CD14-positive monocyte (primary cell): ENCODE measurements at regions not wholly inside any gene's neighbourhood (a gene's known extent, or its start where the extent isn't known, plus 50 kb on each side); places are given as distances from the start of the nearest gene placed in this dataset.

ENCODE experiments used
- DNase-seq, 3 donors: peaks; one replicate each; pipeline ENCODE4 v3.0.0-alpha.2; 2011 to 2022
- H2AFZ ChIP-seq: 2 replicates; pipeline ENCODE4 v1.6.0; 2012; ENCODE audit warnings: mild to moderate bottlenecking, low read depth, low read length, inconsistent platforms; ENCODE audit not compliant: insufficient read depth, poor library complexity, severe bottlenecking
- H3K27ac ChIP-seq, 2 donors: 1 replicate in 1 of 2; 2 replicates in 1 of 2; pipeline ENCODE4 v1.5.1; 2012 to 2013; ENCODE audit warnings: low read length in 2 of 2, control low read depth in 1 of 2, inconsistent platforms in 1 of 2, low read depth in 1 of 2, mild to moderate bottlenecking in 1 of 2
- H3K27me3 ChIP-seq, 2 donors: one replicate each; pipeline versions ENCODE4 v1.6.0 to v1.6.1; 2011 to 2013; ENCODE audit warnings: low read length in 2 of 2; ENCODE audit not compliant: control insufficient read depth in 2 of 2, insufficient read depth in 2 of 2
- H3K36me3 ChIP-seq, 2 donors: replicated peaks in 1 of 2; 1 replicate in 1 of 2; 2 replicates in 1 of 2; pipeline versions ENCODE4 v1.5.1 to v1.6.1; 2012 to 2013; ENCODE audit warnings: low read length in 2 of 2, control low read depth in 1 of 2, inconsistent platforms in 1 of 2, mild to moderate bottlenecking in 1 of 2; ENCODE audit not compliant: insufficient read depth in 2 of 2, control insufficient read depth in 1 of 2
- H3K4me1 ChIP-seq, 2 donors: 1 replicate in 1 of 2; 2 replicates in 1 of 2; pipeline versions ENCODE4 v1.5.1 to v1.6.1; 2012 to 2013; ENCODE audit warnings: low read length in 2 of 2, control low read depth in 1 of 2, inconsistent platforms in 1 of 2, mild to moderate bottlenecking in 1 of 2, moderate library complexity in 1 of 2; ENCODE audit not compliant: insufficient read depth in 2 of 2, control insufficient read depth in 1 of 2
- H3K4me2 ChIP-seq: replicated peaks from 2 replicates; pipeline ENCODE3; 2012; ENCODE audit warnings: low read length, moderate library complexity, mild to moderate bottlenecking; ENCODE audit not compliant: poor library complexity, severe bottlenecking; ENCODE audit errors: extremely low read depth
- H3K4me3 ChIP-seq, 3 experiments: fragments of 200-600 bp in 1 of 3; sonication (generic) in 1 of 3; replicated peaks in 1 of 3; 1 replicate in 2 of 3; 2 replicates in 1 of 3; pipeline ENCODE4 v1.5.1; 2011 to 2013; ENCODE audit warnings: low read length in 3 of 3, mild to moderate bottlenecking in 3 of 3, control low read depth in 2 of 3, low read depth in 2 of 3, inconsistent platforms in 1 of 3, moderate library complexity in 1 of 3
- H3K79me2 ChIP-seq: 2 replicates; pipeline ENCODE4 v1.6.0; 2012; ENCODE audit warnings: mild to moderate bottlenecking, control low read depth, inconsistent platforms, low read length, moderate library complexity; ENCODE audit not compliant: insufficient read depth
- H3K9ac ChIP-seq: 2 replicates; pipeline ENCODE4 v1.6.0; 2017; ENCODE audit warnings: low read length, mild to moderate bottlenecking; ENCODE audit not compliant: insufficient read depth, poor library complexity, severe bottlenecking
- H3K9me3 ChIP-seq, 2 donors: replicated peaks in 1 of 2; 1 replicate in 1 of 2; 2 replicates in 1 of 2; pipeline versions ENCODE4 v1.5.1 to v1.6.1; 2012 to 2013; ENCODE audit warnings: low read length in 2 of 2, control low read depth in 1 of 2; ENCODE audit not compliant: control insufficient read depth in 1 of 2, insufficient read depth in 1 of 2
- H4K20me1 ChIP-seq: 2 replicates; pipeline ENCODE4 v1.6.0; 2012; ENCODE audit warnings: mild to moderate bottlenecking, low read length, control low read depth, moderate library complexity; ENCODE audit not compliant: insufficient read depth
- H3K27ac Mint-ChIP-seq, 7 donors: one replicate each; pipeline ENCODE4 v1.8.0; 2020; ENCODE audit warnings: mild to moderate bottlenecking in 7 of 7, mixed read lengths in 7 of 7, moderate library complexity in 6 of 7, inconsistent platforms in 2 of 7
- H3K27me3 Mint-ChIP-seq, 3 donors: one replicate each; pipeline ENCODE4 v1.8.0; 2021 to 2022; ENCODE audit warnings: low read depth in 3 of 3, mild to moderate bottlenecking in 3 of 3, mixed read lengths in 3 of 3, moderate library complexity in 3 of 3, inconsistent platforms in 1 of 3
- H3K36me3 Mint-ChIP-seq, 2 donors: one replicate each; pipeline ENCODE4 v1.8.0; 2020; ENCODE audit warnings: mixed read lengths in 2 of 2, inconsistent platforms in 1 of 2, mild to moderate bottlenecking in 1 of 2
- H3K4me1 Mint-ChIP-seq: one replicate; pipeline ENCODE4 v1.8.0; 2020; ENCODE audit warnings: mild to moderate bottlenecking, mixed read lengths
- H3K4me3 Mint-ChIP-seq, 2 donors: one replicate each; pipeline ENCODE4 v1.8.0; 2020; ENCODE audit warnings: mild to moderate bottlenecking in 2 of 2, mixed read lengths in 2 of 2, moderate library complexity in 1 of 2
- H3K9me3 Mint-ChIP-seq, 7 donors: one replicate each; pipeline ENCODE4 v1.8.0; 2020 to 2022; ENCODE audit warnings: mixed read lengths in 7 of 7, mild to moderate bottlenecking in 6 of 7, moderate library complexity in 6 of 7, inconsistent platforms in 2 of 7
- WGBS: methylation state at CpG from one replicate; pipeline ENCODE4 v1.1.5; 2013; ENCODE audit warnings: missing lambda C conversion rate; ENCODE audit not compliant: insufficient coverage; 5-methylcytosine and 5-hydroxymethylcytosine counted together
- intact Hi-C, 2 donors: fragments of 100-400 bp; cut with micrococcal nuclease; formaldehyde crosslinking; loops; one replicate each; pipeline versions ENCODE4 v1.15.0 to v1.15.1; 2023
- TF ChIP-seq, protein P1 (sequence below): fragments of 200-600 bp; IDR thresholded peaks from one replicate; pipeline ENCODE4 v1.8.0; 2022; ENCODE audit warnings: antibody characterized with exemption, mild to moderate bottlenecking

DNA sequence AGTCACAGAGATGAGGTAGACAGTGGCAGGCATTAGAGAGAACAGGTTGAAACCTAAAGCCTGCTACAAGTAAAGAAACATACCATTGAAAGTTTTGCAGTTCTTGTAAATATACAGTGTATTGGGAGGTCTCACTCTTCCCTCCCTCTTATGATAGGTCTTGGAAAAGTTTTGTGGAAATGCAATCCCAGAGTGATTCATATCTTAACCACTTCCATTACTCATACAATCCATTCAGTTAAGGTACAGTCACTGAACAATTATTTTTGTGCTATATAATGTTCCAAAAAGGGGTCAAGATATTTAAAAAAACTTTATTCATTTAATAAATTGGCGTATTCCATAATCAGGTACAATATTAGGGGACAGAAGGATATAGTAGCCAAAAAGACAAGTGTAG, 737.7 kb upstream of the ALCAM start:
- H3K79me2 ChIP-seq, result no peaks in the 10 kb centered on the region
- H4K20me1 ChIP-seq, result no peaks in the 10 kb centered on the region
- no peaks in the 10 kb centered on the region for H3K4me1 Mint-ChIP-seq
- no peaks in the 10 kb centered on the region for H3K27me3 Mint-ChIP-seq
- no peak overlapping the region for H3K27ac ChIP-seq
- TF ChIP-seq, protein P1, sequence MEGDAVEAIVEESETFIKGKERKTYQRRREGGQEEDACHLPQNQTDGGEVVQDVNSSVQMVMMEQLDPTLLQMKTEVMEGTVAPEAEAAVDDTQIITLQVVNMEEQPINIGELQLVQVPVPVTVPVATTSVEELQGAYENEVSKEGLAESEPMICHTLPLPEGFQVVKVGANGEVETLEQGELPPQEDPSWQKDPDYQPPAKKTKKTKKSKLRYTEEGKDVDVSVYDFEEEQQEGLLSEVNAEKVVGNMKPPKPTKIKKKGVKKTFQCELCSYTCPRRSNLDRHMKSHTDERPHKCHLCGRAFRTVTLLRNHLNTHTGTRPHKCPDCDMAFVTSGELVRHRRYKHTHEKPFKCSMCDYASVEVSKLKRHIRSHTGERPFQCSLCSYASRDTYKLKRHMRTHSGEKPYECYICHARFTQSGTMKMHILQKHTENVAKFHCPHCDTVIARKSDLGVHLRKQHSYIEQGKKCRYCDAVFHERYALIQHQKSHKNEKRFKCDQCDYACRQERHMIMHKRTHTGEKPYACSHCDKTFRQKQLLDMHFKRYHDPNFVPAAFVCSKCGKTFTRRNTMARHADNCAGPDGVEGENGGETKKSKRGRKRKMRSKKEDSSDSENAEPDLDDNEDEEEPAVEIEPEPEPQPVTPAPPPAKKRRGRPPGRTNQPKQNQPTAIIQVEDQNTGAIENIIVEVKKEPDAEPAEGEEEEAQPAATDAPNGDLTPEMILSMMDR, result no peak
- no peak overlapping the region for H3K4me3 ChIP-seq
- H3K4me3 Mint-ChIP-seq, result no peak overlapping the region
- no peaks in the 10 kb centered on the region for H3K36me3 ChIP-seq
- no peak for DNase-seq
- no peak overlapping the region for H3K4me2 ChIP-seq
- peaks cover 10 to 12% of the 10 kb centered on the region in 2 donors for H3K9me3 ChIP-seq
- H3K27me3 ChIP-seq, result no peaks in the 10 kb centered on the region
- no peak overlapping the region for H3K9ac ChIP-seq
- peaks cover 3 to 16% (median 8%) of the 10 kb centered on the region in 7 donors for H3K9me3 Mint-ChIP-seq
- no CpG with 5 or more reads among the region's 1 CpG for WGBS
- no peaks in the 10 kb centered on the region for H3K4me1 ChIP-seq
- no peaks in the 10 kb centered on the region for H3K36me3 Mint-ChIP-seq
- H2AFZ ChIP-seq, result no peak overlapping the region
- intact Hi-C loops, result no loop called here
- no peak overlapping the region for H3K27ac Mint-ChIP-seq

DNA sequence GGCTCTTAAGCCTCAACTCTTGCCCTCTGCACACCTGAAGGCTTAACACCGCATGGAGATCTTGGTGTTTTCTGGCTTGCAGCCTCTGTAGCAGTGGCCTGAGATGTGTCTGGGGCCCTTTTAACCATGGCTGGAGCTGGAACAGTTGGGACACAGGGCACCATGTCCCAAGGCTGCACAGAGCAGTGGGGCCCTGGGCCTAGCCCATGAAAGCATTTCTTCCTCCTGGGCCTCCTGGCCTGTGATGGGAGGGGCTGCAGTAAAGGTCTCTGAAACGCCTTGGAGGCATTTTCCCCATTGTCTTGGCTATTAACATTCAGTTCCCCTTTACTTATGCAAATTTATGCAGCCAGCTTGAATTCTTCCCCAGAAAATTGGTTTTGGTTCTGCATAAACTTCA, 735.5 kb upstream of the ALCAM start:
- Histone ChIP-seq H3K36me3 (no peaks in the 10 kb centered on the region), H3K4me1 (no peaks in the 10 kb centered on the region), H3K9me3 (peaks cover 12 to 16% of the 10 kb centered on the region in 2 donors), H3K27me3 (no peaks in the 10 kb centered on the region), H3K4me3 (no peak overlapping the region), H3K27ac (no peak overlapping the region), H3K4me2 (no peak overlapping the region), H3K9ac (no peak overlapping the region), H2AFZ (no peak overlapping the region), H4K20me1 (no peaks in the 10 kb centered on the region), H3K79me2 (no peaks in the 10 kb centered on the region)
- TF ChIP-seq, protein P1, result no peak
- Mint-ChIP-seq H3K4me1 (no peaks in the 10 kb centered on the region), H3K27me3 (no peaks in the 10 kb centered on the region), H3K4me3 (no peak overlapping the region), H3K36me3 (no peaks in the 10 kb centered on the region), H3K27ac (no peak overlapping the region), H3K9me3 (peaks cover 3 to 20% (median 12%) of the 10 kb centered on the region in 7 donors)
- intact Hi-C loops, result no loop called here
- 89% methylated on average over 1 of the region's 2 CpGs for WGBS
- DNase-seq, result no peak
